GM23338 (cell line): ENCODE measurements at regions not wholly inside any gene's neighbourhood (a gene's known extent, or its start where the extent isn't known, plus 50 kb on each side); places are given as distances from the start of the nearest gene placed in this dataset.

Experiments
- CREB1 ChIP-seq: fragments of 250-450 bp; sonication (Bioruptor Pico); IDR thresholded peaks from 2 replicates; pipeline ENCODE4 v1.5.0; 2020; ENCODE audit warnings: low read depth, mild to moderate bottlenecking, moderate library complexity
- EZH2phosphoT487 ChIP-seq: fragments of 200-600 bp; sonication (generic); IDR thresholded peaks from one replicate; pipeline ENCODE4 v1.8.1; 2018; ENCODE audit warnings: antibody characterized with exemption; ENCODE audit not compliant: unreplicated experiment
- JUNB ChIP-seq: IDR thresholded peaks from one replicate; pipeline ENCODE4 v1.6.1; 2016; ENCODE audit warnings: antibody characterized with exemption; ENCODE audit not compliant: unreplicated experiment
- NANOG ChIP-seq: IDR thresholded peaks from 2 replicates; pipeline ENCODE4 v1.6.1; 2016; ENCODE audit warnings: antibody characterized with exemption, borderline replicate concordance
- POLR2AphosphoS5 ChIP-seq: IDR thresholded peaks from 2 replicates; pipeline ENCODE4 v1.6.1; 2016; ENCODE audit warnings: antibody characterized with exemption, low read depth
- REST ChIP-seq: IDR thresholded peaks from one replicate; pipeline ENCODE4 v1.6.1; 2018; ENCODE audit warnings: antibody characterized with exemption; ENCODE audit not compliant: unreplicated experiment
- STAT1 ChIP-seq: IDR thresholded peaks from one replicate; pipeline ENCODE4 v1.6.1; 2016; ENCODE audit warnings: antibody characterized with exemption; ENCODE audit not compliant: unreplicated experiment
- ZNF114 ChIP-seq: fragments of 250-450 bp; sonication (Bioruptor Pico); IDR thresholded peaks from 2 replicates; pipeline ENCODE4 v1.5.0; 2020; ENCODE audit warnings: mild to moderate bottlenecking, moderate library complexity
- ZNF462 ChIP-seq: fragments of 250-450 bp; sonication (Bioruptor Pico); IDR thresholded peaks from 2 replicates; pipeline ENCODE4 v1.5.0; 2020; ENCODE audit warnings: mild to moderate bottlenecking, moderate library complexity

GRCh38 chr1:61597601-61598000 is 127.3 kb downstream of the TM2D1 start (continued):
- TF ChIP-seq ZNF462 (CRISPR knock-in tag) (no peak), CREB1 (no peak), REST (no peak), ZNF114 (CRISPR knock-in tag) (no peak), NANOG (no peak), EZH2phosphoT487 (no peak), JUNB (no peak), POLR2AphosphoS5 (no peak), STAT1 (no peak)
